OCI-LY3 (cell line): ENCODE measurements at regions not wholly inside any gene's neighbourhood (a gene's known extent, or its start where the extent isn't known, plus 50 kb on each side); places are given as distances from the start of the nearest gene placed in this dataset.

Source experiments
- H2AFZ ChIP-seq: fragments of 200-600, 300-600 bp; shearing (Covaris generic); 2 replicates; pipeline ENCODE4 v1.6.0; 2014; ENCODE audit warnings: antibody characterized with exemption, low read depth, low read length
- H3K27ac ChIP-seq: fragments of 200-600, 300-600 bp; sonication (generic); 2 replicates; pipeline ENCODE4 v1.5.1; 2014; ENCODE audit warnings: mild to moderate bottlenecking, low read length, moderate library complexity, mixed read lengths
- H3K27me3 ChIP-seq: fragments of 200-600, 300-600 bp; sonication (generic); 2 replicates; pipeline ENCODE4 v1.6.1; 2014; ENCODE audit warnings: low read depth, low read length, mixed read lengths
- H3K36me3 ChIP-seq: fragments of 200-600, 300-600 bp; sonication (generic); replicated peaks from 2 replicates; pipeline ENCODE3; 2014; ENCODE audit warnings: low read depth, low read length, mixed read lengths
- H3K4me1 ChIP-seq: fragments of 300-600, 200-600 bp; sonication (generic); 2 replicates; pipeline ENCODE4 v1.6.1; 2014; ENCODE audit warnings: low read length, mixed read lengths
- H3K4me2 ChIP-seq: fragments of 200-600, 300-600 bp; sonication (generic); 2 replicates; pipeline ENCODE4 v1.6.1; 2014; ENCODE audit warnings: low read length, mixed read lengths
- H3K4me3 ChIP-seq: fragments of 300-600, 200-600 bp; sonication (generic); 2 replicates; pipeline ENCODE4 v1.5.1; 2014; ENCODE audit warnings: antibody characterized with exemption, mild to moderate bottlenecking, low read length, moderate library complexity
- H3K79me2 ChIP-seq: fragments of 300-600, 200-600 bp; shearing (Covaris generic); 2 replicates; pipeline ENCODE4 v1.6.1; 2014; ENCODE audit warnings: mild to moderate bottlenecking, low read length, mixed read lengths
- H3K9ac ChIP-seq: fragments of 300-600, 200-600 bp; shearing (Covaris generic); 2 replicates; pipeline ENCODE4 v1.6.0; 2014; ENCODE audit warnings: mild to moderate bottlenecking, low read length, moderate library complexity
- H3K9me3 ChIP-seq: fragments of 200-600, 300-600 bp; shearing (Covaris generic); 2 replicates; pipeline ENCODE4 v1.6.1; 2014; ENCODE audit warnings: low read length, mixed read lengths; ENCODE audit not compliant: insufficient read depth
- H4K20me1 ChIP-seq: fragments of 200-600, 300-600 bp; sonication (generic); 2 replicates; pipeline ENCODE4 v1.6.1; 2016; ENCODE audit warnings: low read length, mixed read lengths; ENCODE audit not compliant: insufficient read depth
- EZH2phosphoT487 ChIP-seq: fragments of 200-600 bp; shearing (Covaris generic); IDR thresholded peaks from 2 replicates; pipeline ENCODE4 v1.6.1; 2018; ENCODE audit warnings: antibody characterized with exemption, mixed run types, low read depth
- TF ChIP-seq, protein P1 (sequence below): fragments of 200-600, 300-600 bp; sonication (generic); IDR thresholded peaks from 2 replicates; pipeline ENCODE4 v1.5.1; 2014; ENCODE audit warnings: antibody characterized with exemption, low read length, low read depth

- Histone ChIP-seq H3K27me3 (no peaks in the 10 kb centered on the region), H3K79me2 (no peaks in the 10 kb centered on the region), H3K4me2 (no peak overlapping the region), H3K9me3 (no peaks in the 10 kb centered on the region), H2AFZ (no peak overlapping the region), H3K36me3 (no peaks in the 10 kb centered on the region), H3K27ac (no peak overlapping the region), H3K9ac (no peak overlapping the region), H3K4me3 (no peak overlapping the region), H3K4me1 (peaks cover 21% of the 10 kb centered on the region), H4K20me1 (no peaks in the 10 kb centered on the region)
- TF ChIP-seq, protein P1, sequence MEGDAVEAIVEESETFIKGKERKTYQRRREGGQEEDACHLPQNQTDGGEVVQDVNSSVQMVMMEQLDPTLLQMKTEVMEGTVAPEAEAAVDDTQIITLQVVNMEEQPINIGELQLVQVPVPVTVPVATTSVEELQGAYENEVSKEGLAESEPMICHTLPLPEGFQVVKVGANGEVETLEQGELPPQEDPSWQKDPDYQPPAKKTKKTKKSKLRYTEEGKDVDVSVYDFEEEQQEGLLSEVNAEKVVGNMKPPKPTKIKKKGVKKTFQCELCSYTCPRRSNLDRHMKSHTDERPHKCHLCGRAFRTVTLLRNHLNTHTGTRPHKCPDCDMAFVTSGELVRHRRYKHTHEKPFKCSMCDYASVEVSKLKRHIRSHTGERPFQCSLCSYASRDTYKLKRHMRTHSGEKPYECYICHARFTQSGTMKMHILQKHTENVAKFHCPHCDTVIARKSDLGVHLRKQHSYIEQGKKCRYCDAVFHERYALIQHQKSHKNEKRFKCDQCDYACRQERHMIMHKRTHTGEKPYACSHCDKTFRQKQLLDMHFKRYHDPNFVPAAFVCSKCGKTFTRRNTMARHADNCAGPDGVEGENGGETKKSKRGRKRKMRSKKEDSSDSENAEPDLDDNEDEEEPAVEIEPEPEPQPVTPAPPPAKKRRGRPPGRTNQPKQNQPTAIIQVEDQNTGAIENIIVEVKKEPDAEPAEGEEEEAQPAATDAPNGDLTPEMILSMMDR, result no peak
- TF ChIP-seq EZH2phosphoT487, result no peak
These were observed 183.1 kb upstream of the MC4R start for GRCh38 chr18:60555625-60556024.

- no peaks in the 10 kb centered on the region for H4K20me1 ChIP-seq
- H3K79me2 ChIP-seq, result no peaks in the 10 kb centered on the region
- no peaks in the 10 kb centered on the region for H3K27me3 ChIP-seq
- H3K4me3 ChIP-seq, result no peak overlapping the region
- no peaks in the 10 kb centered on the region for H3K9me3 ChIP-seq
- H3K4me1 ChIP-seq, result peaks cover 20% of the 10 kb centered on the region
- no peak overlapping the region for H3K9ac ChIP-seq
- no peaks in the 10 kb centered on the region for H3K36me3 ChIP-seq
- TF ChIP-seq, protein P1, result no peak
- no peak for TF ChIP-seq EZH2phosphoT487
- H3K27ac ChIP-seq, result no peak overlapping the region
- no peak overlapping the region for H2AFZ ChIP-seq
- H3K4me2 ChIP-seq, result no peak overlapping the region
These were observed 183.8 kb upstream of the MC4R start for GRCh38 chr18:60556326-60556725.

DNA sequence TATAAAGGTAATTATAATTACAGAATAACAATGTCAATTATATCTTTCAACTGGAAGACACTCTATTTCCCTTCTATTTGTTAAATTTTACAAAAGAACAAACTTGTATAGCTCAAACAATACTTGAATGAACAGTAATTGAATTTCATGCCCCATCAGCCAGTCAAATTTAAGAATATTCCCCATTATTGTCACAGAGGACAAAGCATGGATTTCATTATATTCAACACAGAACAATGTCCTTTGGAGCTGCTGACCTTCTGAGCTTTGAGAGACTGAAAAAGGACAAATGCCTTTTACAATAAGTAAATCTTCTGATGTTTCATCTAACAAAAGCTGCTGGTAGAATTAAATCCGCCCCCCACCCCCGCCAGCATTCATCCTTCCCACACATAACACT is 187.5 kb upstream of the MC4R start:
- Histone ChIP-seq H3K4me1 (peaks cover 27% of the 10 kb centered on the region), H3K79me2 (no peaks in the 10 kb centered on the region), H3K9me3 (no peaks in the 10 kb centered on the region), H3K4me2 (no peak overlapping the region), H3K4me3 (no peak overlapping the region), H3K27ac (no peak overlapping the region), H2AFZ (no peak overlapping the region), H3K27me3 (no peaks in the 10 kb centered on the region), H4K20me1 (no peaks in the 10 kb centered on the region), H3K36me3 (no peaks in the 10 kb centered on the region), H3K9ac (no peak overlapping the region)
- TF ChIP-seq EZH2phosphoT487, result no peak
- TF ChIP-seq, protein P1, result no peak

GRCh38 chr18:60563082-60563481 is 190.5 kb upstream of the MC4R start:
- no peaks in the 10 kb centered on the region for H3K9me3 ChIP-seq
- no peaks in the 10 kb centered on the region for H3K27me3 ChIP-seq
- H3K79me2 ChIP-seq, result no peaks in the 10 kb centered on the region
- H2AFZ ChIP-seq, result peak overlapping the region; percentile 18; the same call in 1 of the 2 replicates
- H3K9ac ChIP-seq, result no peak overlapping the region
- no peaks in the 10 kb centered on the region for H3K36me3 ChIP-seq
- peaks cover 15% of the 10 kb centered on the region for H3K4me1 ChIP-seq
- TF ChIP-seq, protein P1, result no peak
- TF ChIP-seq EZH2phosphoT487, result no peak
- H4K20me1 ChIP-seq, result no peaks in the 10 kb centered on the region
- H3K4me3 ChIP-seq, result no peak overlapping the region
- H3K27ac ChIP-seq, result no peak overlapping the region
- peak overlapping the region; percentile 26 for H3K4me2 ChIP-seq
